Osteoblast (primary cell): ENCODE measurements at regions not wholly inside any gene's neighbourhood (a gene's known extent, or its start where the extent isn't known, plus 50 kb on each side); places are given as distances from the start of the nearest gene placed in this dataset.

Source experiments
- DNase-seq: peaks from one replicate; pipeline ENCODE4 v3.0.0; 2011; ENCODE audit warnings: low spot score, mixed read lengths; ENCODE audit not compliant: insufficient read length; ENCODE audit errors: missing footprints
- H2AFZ ChIP-seq: 2 replicates; pipeline ENCODE4 v1.6.0; 2011; ENCODE audit warnings: mild to moderate bottlenecking, low read length
- H3K27ac ChIP-seq: 2 replicates; pipeline ENCODE4 v1.5.1; 2011; ENCODE audit warnings: mild to moderate bottlenecking, low read depth, low read length, moderate library complexity
- H3K27me3 ChIP-seq: 2 replicates; pipeline ENCODE4 v1.6.0; 2012; ENCODE audit warnings: mild to moderate bottlenecking, control low read depth, inconsistent platforms, low read length, moderate library complexity; ENCODE audit not compliant: insufficient read depth
- H3K36me3 ChIP-seq: 2 replicates; pipeline ENCODE4 v1.5.1; 2011; ENCODE audit warnings: mild to moderate bottlenecking, low read length, control low read depth, moderate library complexity; ENCODE audit not compliant: insufficient read depth
- H3K4me1 ChIP-seq: 2 replicates; pipeline ENCODE4 v1.5.1; 2011; ENCODE audit warnings: mild to moderate bottlenecking, low read length, control low read depth, moderate library complexity; ENCODE audit not compliant: insufficient read depth
- H3K4me2 ChIP-seq: 2 replicates; pipeline ENCODE4 v1.6.0; 2011; ENCODE audit warnings: mild to moderate bottlenecking, low read length; ENCODE audit not compliant: insufficient read depth
- H3K4me3 ChIP-seq: fragments of 200-600 bp; sonication (generic); 3 replicates; pipeline ENCODE4 v1.5.1; 2012; ENCODE audit warnings: mild to moderate bottlenecking, low read length, inconsistent platforms; ENCODE audit not compliant: insufficient read depth
- H3K79me2 ChIP-seq: 2 replicates; pipeline ENCODE4 v1.6.0; 2012; ENCODE audit warnings: mild to moderate bottlenecking, low read length, control low read depth, inconsistent platforms; ENCODE audit not compliant: insufficient read depth
- H3K9me3 ChIP-seq: 2 replicates; pipeline ENCODE4 v1.5.1; 2011; ENCODE audit warnings: low read depth, low read length, control low read depth
- H4K20me1 ChIP-seq: 2 replicates; pipeline ENCODE4 v1.6.0; 2012; ENCODE audit warnings: mild to moderate bottlenecking, low read length, control low read depth; ENCODE audit not compliant: insufficient read depth
- TF ChIP-seq, protein P1 (sequence below): IDR thresholded peaks from 2 replicates; pipeline ENCODE4 v1.5.1; 2011; ENCODE audit warnings: mild to moderate bottlenecking, low read depth, low read length, moderate library complexity; ENCODE audit errors: extremely low read depth

DNA sequence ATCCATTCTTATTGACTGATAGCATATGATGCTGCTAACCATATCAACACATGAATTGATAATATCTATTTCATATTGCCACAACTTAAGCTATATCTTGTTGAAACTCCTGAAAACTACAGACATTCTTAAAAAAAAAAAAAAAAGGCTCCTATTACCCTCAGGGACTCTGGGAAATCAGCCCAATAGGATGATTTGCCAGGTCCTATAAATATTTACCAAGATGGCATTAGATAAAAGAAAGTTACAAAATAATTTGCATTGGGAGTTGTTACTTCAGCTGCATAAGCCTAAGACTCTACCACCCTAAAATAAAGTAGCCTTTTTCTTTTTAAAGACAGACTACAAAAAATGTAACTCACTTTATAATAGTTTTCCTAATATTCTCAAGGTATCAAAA is 84.4 kb downstream of the CDO1 start:
- Histone ChIP-seq H3K27me3 (peaks cover 8% of the 10 kb centered on the region), H3K79me2 (no peaks in the 10 kb centered on the region), H3K4me2 (no peak overlapping the region), H3K9me3 (no peaks in the 10 kb centered on the region), H3K27ac (no peak overlapping the region), H3K4me3 (no peak overlapping the region), H3K36me3 (no peaks in the 10 kb centered on the region), H3K4me1 (no peaks in the 10 kb centered on the region), H4K20me1 (no peaks in the 10 kb centered on the region), H2AFZ (no peak overlapping the region)
- TF ChIP-seq, protein P1, sequence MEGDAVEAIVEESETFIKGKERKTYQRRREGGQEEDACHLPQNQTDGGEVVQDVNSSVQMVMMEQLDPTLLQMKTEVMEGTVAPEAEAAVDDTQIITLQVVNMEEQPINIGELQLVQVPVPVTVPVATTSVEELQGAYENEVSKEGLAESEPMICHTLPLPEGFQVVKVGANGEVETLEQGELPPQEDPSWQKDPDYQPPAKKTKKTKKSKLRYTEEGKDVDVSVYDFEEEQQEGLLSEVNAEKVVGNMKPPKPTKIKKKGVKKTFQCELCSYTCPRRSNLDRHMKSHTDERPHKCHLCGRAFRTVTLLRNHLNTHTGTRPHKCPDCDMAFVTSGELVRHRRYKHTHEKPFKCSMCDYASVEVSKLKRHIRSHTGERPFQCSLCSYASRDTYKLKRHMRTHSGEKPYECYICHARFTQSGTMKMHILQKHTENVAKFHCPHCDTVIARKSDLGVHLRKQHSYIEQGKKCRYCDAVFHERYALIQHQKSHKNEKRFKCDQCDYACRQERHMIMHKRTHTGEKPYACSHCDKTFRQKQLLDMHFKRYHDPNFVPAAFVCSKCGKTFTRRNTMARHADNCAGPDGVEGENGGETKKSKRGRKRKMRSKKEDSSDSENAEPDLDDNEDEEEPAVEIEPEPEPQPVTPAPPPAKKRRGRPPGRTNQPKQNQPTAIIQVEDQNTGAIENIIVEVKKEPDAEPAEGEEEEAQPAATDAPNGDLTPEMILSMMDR = no peak
- DNase-seq = no peak

DNA sequence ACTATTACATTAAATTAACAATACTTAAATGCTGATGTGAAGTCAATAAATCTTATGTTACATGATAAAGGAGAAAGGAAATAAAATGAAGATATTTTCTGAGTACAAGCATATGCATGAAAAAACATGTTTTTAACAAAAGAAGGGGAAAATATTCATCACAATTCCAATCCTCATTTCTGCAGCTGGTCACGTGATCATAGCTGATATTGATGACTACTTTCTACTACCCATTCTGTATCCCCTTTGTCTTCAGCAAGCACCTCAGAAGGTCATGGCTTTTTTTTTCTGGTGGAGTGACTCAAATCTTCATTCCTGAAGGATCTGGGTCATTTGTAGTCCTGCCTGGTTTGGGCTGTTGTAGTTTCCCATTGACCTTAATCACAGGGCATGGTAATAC is 90.9 kb downstream of the CDO1 start:
- Histone ChIP-seq H2AFZ (no peak overlapping the region), H3K4me1 (no peaks in the 10 kb centered on the region), H3K27me3 (no peaks in the 10 kb centered on the region), H3K9me3 (no peaks in the 10 kb centered on the region), H3K4me2 (no peak overlapping the region), H4K20me1 (no peaks in the 10 kb centered on the region), H3K27ac (no peak overlapping the region), H3K4me3 (no peak overlapping the region), H3K36me3 (no peaks in the 10 kb centered on the region), H3K79me2 (no peaks in the 10 kb centered on the region)
- TF ChIP-seq, protein P1 = no peak
- no peak for DNase-seq

DNA sequence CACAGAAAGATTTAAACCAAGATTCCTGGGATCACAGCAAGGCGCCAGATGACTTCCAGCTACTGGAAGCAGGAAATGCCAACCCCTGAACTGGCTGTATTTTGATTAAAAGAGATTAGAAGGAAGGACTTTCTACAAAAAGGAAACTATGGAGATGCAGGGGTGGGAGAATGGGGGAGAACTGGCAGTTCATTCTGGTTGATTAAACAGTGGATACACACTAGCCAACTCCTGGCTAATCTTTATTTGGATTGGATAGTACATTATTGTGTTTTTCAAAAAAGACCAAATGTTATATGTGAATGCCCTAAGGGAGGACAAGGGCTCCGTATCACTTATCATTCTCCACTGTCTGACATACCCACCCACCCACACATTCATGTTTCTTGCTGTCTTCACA is 93.2 kb downstream of the CDO1 start:
- Histone ChIP-seq H3K36me3 (no peaks in the 10 kb centered on the region), H3K4me1 (no peaks in the 10 kb centered on the region), H3K4me3 (no peak overlapping the region), H3K4me2 (no peak overlapping the region), H2AFZ (no peak overlapping the region), H3K27me3 (no peaks in the 10 kb centered on the region), H3K27ac (no peak overlapping the region), H3K9me3 (no peaks in the 10 kb centered on the region), H4K20me1 (no peaks in the 10 kb centered on the region), H3K79me2 (no peaks in the 10 kb centered on the region)
- no peak for DNase-seq
- TF ChIP-seq, protein P1 = no peak

DNA sequence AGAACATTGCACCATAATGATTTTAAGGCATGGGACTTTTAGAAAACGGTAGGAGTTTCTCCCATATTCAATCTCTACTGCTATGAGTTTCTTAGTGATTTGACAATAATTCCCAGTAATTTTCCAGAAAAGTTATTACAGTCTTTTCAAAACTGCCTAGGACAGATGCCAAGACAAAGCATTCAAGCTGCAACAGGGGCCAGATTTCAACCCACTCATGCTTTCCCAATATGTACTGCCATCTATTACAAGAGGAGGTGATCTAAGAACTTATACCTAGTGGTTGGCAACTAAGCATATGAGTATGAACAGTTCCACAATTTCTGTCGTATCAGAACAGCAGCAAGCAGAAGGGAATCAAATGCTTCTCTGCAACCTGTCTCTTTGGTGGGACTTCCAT is 95.1 kb upstream of the TMED7 start:
- Histone ChIP-seq H3K36me3 (no peaks in the 10 kb centered on the region), H3K4me1 (no peaks in the 10 kb centered on the region), H3K79me2 (no peaks in the 10 kb centered on the region), H3K4me3 (no peak overlapping the region), H4K20me1 (no peaks in the 10 kb centered on the region), H3K9me3 (no peaks in the 10 kb centered on the region), H2AFZ (no peak overlapping the region), H3K27ac (no peak overlapping the region), H3K27me3 (no peaks in the 10 kb centered on the region), H3K4me2 (no peak overlapping the region)
- no peak for DNase-seq
- TF ChIP-seq, protein P1 = no peak
